Stimulated activated CD8-positive, alpha-beta memory T cell treated with anti-CD3 and anti-CD28 coated beads, Interleukin-12 subunit alpha, Interleukin-12 subunit beta, amount 100 ng/mL, for 4 hours (primary cell): ENCODE measurements at regions not wholly inside any gene's neighbourhood (a gene's known extent, or its start where the extent isn't known, plus 50 kb on each side); places are given as distances from the start of the nearest gene placed in this dataset.

Experiments used
- DNase-seq: peaks from one replicate; pipeline ENCODE4 v3.0.0-alpha.2; 2020; ENCODE audit warnings: low read depth

DNA sequence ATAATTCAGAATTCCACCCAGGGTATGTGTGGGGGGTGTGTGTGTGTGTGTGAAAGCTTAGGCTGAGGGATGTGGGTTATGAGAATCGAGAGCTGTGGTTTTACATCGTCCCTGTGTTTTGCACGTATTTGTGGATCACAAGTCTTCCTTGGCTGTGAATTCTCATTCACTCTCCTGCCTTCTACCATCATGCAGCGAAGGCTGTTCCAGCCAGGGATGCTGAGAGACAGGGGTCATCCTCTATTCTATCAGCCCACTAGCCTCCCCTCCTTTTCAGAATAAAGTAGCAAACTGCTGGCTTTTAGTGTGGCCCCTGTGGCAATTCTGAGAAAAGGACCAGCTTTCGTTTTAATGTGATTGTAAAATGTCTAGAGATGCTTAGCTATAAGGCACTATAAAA lies 460.6 kb upstream of the NR2F2 start:
- no peak for DNase-seq

- no peak for DNase-seq
Observed at GRCh38 chr15:95872366-95872771, 458.1 kb upstream of the NR2F2 start.

DNA sequence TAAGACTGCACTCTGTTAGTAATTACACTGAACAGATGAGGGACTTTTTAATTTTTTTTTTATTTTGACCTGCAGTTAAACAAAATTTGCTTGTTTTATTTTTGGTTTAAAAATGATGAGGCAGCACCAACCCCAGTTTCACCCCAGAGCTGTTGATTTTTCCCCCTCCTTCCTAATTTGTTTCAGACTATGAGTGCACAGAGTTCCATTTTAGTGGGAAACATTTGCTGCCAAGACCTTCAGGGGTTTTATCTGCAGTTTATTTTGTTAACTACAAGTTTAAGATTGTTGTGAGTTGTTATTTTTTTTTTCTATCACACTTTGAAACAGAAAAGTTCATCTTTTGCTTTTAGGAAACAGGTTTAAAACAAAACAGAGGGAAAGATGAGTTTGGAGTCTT lies 455.9 kb upstream of the NR2F2 start:
- DNase-seq = no peak

DNA sequence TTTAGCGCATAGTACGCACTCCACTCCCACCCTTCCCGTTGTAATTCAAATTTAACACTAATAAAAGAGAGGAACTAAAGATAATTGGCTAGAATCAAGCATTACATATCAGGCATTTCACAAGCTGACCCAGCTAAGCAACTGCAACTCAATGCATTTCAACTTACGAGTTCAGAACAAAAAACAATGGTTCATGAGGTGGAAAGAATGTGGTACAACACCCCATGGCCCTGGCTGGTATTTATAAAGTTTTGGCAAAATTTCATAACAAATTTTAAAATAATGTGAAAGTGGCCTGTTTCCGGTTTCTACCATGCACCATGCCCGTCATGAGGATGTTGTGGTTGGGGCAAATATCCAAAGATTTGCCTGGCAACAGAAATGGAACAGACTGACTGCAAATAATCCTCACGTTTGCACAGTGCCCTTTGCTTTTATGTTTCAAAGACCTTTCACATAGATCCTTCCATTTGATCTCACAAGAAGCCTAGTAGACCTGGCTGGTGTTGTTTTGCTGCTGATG lies 455.3 kb upstream of the NR2F2 start:
- no peak for DNase-seq

DNA sequence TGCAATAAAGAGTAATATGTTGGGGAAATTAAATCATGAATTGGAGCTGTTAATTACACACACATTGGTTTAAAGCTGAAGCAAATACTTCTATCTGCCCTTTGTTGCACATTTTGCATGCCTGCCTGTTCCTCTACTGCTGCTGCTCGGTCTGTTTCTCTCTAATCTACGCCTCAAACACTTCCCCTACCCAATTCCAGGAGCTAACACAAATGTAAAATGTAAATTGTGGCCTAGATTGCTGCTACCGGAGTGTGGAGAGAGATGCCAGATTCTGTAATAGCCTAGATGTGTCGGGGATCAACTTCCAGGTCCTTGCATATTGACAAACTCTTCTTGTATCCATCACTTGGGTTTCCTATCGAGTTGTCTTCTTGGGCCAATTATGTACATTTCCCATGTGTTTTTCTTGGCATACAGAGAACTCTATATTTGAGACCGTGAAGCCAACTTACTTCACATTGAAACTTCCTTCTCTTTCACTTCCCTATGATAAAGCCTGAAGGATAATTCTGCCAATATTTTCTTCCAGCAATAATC lies 450.4 kb upstream of the NR2F2 start:
- DNase-seq = no peak

GRCh38 chr15:95880630-95881029 lies 449.9 kb upstream of the NR2F2 start:
- DNase-seq = no peak

DNA sequence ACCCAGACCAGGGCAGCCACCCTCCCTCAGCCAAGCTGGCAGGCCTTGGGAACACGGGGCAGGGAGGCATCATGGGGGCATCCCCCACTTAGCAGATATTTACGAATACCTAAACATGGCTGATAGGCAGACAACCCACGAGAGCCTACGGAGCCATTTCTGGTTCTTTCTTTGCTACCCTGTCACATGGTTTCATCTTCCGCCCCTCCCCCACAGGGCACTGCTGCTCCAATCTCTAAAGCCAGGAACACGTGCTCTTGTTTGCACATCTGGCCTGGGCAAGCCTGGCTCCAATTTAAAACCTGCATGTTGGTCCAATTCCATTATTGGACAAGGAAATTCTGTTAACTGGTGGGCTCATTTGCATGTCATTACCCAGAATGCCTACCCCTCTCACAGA lies 447.4 kb upstream of the NR2F2 start:
- DNase-seq = no peak

GRCh38 chr15:95884276-95884675 lies 446.2 kb upstream of the NR2F2 start:
- DNase-seq = no peak

DNA sequence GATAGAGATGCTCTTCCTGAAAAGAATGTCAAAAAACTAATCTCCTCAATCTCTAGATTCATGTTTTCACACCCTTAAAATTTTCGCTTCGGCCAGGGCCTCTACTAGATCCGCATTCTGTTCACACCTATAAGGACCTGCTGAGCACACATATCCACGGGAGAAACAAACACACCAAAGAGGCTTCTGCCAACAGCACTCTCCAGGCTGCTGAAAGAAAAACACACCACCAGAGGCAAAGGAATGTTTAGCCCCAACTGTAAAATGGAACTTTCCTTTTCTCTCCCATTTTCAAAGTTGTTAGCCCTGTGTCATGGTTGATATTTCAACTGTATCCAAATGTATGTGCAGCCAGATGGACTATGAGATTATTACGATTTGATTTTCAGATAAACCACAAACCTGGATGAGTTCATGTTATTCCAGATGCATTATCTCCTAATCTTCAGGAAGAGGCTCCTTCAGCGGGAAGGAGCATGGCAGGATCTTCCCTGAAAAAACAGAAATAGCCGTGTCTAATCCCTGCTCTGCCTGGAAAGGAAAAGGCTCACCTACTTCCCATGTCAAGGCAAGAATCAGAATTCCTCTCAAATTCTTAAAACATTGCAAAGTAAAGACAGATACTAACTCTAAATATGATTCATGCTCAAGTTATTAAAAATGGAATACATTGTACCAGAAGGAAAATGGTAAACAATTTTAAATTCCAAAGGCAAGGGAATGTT lies 442.7 kb upstream of the NR2F2 start:
- no peak for DNase-seq

- no peak for DNase-seq
Observed at GRCh38 chr15:95888762-95889161, 441.7 kb upstream of the NR2F2 start.

DNA sequence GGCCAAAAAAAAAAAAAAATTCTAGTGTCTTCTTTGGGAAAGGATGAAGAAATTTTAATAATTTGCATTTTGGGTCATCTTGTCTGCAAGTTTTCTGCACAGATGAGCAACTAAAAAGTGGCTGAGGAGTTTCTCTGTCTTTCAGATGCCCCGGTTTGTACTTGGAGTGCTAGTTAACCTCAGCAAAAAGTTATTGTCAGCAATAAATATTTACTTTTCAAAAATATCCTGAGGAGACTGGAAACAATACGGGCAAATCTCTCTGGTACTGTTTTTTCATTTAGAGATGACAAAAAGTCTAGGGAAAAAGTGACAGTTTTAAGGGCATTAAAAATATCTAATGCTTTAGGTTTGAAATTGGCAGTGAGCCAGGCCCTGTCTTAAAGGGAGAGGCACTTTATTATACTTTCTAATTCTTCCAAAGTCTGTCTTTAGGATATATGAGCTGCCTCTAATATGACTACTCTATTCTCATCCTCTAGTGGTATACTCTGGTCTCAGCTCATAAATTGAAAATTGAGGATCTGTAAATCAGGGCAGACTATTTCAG lies 436.0 kb upstream of the NR2F2 start:
- no peak for DNase-seq

DNA sequence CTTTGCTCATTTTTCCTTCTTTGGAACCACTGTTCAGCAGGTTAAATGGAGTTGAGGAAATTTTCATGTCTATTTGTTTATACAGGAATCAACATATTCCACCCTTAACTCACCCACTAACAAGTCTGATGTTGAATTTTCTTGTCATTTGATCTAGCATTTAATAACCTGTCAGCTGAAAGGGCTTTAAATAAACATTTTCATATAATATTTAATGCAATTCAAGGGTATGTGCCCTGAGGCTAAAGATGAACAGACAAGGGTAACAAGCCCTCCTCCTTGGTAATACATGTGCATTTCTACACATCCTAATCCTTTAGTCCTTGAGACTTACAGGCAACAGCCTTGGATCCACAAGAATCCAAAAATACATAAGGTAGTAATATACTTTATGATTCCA lies 435.0 kb upstream of the NR2F2 start:
- no peak for DNase-seq

DNA sequence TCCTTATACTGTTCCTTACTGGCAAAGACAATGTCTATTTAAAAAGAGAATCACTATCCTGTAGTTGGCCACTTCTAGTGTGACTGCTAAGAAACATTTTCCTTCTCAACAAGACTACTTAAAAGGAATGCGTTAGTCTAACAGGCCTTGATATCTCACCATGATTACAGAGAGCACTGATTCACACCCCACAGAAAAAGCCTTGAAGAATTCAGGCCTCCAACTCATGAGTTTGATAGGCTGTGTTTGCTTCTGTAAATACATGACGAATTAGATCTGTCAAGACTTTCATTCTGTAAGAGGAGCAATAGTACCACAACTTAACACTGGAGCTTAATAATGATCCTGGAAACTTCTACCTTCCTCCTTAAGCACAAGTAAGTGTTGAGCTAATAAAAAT lies 432.8 kb upstream of the NR2F2 start:
- no peak for DNase-seq

DNA sequence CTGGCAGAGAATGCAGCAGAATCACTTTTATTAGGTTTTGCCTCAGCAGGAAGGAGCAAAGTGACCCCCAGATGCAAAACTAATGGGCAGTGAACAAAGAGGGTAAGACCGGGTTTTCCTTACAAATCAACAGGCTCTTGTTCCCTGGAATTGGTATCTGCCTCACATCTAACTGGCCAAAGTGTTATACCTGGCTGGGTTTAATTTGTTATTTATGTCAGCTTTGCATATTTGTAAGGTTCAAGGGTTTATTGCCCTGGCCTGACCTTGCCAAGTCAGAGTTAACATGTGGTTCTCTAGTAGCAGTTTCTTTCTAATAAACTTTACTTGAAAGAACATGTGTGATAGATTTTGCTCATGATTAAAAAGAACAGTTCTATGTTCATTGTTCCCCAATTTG lies 431.7 kb upstream of the NR2F2 start:
- DNase-seq = no peak

- DNase-seq = no peak
Observed at GRCh38 chr15:95901271-95901670, 429.2 kb upstream of the NR2F2 start.

DNA sequence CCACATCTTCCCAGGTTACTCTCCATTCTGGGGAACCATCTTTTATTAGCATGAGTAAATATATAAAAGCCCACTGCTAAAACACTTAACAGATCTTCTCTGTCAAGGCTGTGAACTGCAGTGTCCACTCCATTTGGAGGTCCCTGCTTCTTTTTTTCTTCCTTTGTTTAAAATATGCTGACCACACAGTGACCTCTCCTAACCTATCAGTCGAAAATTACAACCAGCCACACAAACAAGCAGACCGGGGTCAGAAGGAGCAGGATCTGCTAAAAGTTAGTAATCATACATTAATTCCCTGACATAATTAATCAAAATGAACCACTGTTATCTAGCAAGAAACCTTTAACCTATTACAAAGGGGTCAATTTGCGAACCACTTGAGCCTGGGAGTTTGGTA lies 427.9 kb upstream of the NR2F2 start:
- DNase-seq = no peak

- no peak for DNase-seq
Observed at GRCh38 chr15:95903352-95903751, 427.1 kb upstream of the NR2F2 start.

GRCh38 chr15:95910643-95911212 lies 419.8 kb upstream of the NR2F2 start:
- no peak for DNase-seq

DNA sequence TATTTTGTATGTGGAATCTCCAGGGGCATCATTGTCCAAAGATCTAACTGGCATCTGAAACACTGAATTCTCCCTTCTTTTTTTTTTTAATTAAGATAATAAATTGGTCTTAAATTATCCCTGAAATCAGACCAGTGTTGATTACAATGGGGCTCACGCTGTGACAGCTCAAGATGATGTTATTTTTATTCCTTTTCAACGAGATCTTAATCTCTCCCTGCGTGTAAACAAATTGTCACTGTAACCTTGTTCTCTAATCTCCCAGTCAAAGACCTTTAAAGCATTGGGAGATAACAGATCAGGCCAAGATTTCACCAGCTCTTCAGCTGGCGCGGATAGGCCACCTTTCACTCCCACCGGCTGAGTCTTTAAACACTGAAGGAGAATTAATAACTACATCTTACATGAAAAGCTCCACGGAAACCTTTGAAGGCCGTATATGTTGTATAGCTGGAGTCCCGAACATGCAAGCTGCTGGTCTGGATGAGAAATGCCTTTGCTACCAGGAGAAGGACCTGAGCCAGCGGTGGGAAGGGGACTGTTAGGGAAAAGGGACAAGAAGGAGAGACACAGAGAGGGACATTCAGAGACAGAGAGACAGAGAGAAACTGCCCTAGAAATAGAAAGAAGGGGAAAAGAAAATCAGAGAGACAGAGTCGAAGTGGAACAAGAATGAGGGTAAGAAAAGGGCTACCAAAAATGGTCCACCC lies 418.8 kb upstream of the NR2F2 start:
- no peak for DNase-seq

DNA sequence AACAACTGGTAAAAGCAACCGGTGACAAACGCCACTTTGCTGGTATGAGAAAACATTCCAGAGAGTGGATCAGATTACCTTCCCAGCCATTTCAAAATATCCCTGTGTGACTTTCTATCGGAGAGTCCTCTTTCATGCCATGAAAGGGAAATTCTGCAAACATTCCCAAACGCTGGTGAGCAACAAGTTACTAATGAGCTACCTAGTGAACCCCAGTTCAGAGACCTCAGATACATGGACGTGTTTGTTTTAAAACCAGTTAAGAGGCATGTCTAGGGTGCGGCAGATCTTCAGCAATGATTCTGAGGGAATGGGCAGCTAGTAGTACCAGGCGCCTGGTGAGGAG lies 418.2 kb upstream of the NR2F2 start:
- DNase-seq = no peak

DNA sequence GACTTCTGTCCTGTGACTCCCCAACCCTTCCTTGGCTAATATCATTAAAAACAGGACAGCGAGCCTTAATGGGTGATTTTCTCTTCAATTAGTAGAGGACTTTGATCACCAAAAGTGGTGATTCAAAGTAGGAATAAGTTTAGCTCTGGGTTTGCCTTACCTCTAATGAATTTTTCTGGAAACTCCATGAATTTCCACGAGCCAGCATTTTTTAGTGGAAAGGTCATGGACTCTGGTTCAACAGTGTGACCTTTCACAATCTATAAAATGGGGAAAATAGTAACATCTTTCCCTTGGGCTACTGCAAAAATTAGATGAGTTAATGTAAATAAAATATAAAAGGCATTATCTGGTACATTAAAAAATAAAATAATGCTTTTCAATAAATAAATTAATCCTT lies 417.8 kb upstream of the NR2F2 start:
- DNase-seq = no peak

GRCh38 chr15:95916568-95916967 lies 413.9 kb upstream of the NR2F2 start:
- no peak for DNase-seq

DNA sequence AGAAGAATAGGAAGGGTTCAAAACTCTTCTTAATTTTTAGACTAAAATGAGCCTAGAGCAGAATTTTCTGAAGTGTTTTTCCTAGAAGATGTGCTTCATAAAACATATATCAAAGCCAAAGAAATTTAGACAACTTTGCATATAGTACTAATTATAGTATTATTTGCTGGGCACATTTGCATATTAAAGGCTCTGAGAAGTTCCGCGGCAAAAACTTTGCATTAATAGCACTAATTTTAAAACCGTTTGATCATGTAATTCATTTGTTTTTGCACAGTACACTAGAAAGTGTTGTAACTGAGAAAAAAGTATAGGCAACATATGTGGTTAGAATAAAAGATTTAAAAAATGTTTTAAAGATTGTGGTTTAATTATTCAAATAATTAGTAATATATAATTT lies 412.0 kb upstream of the NR2F2 start:
- no peak for DNase-seq
